ENCODE measurements at regions not wholly inside any gene's neighbourhood (a gene's known extent, or its start where the extent isn't known, plus 50 kb on each side); places are given as distances from the start of the nearest gene placed in this dataset.
"Not testable (repeated sequence)": the region's sequence is repeated elsewhere in the genome, so short reads cannot be mapped to it uniquely, and the experiment has no call there.

- no peak for DNase-seq
Observed at GRCh38 chr14:34171431-34172172, 220.7 kb upstream of the EGLN3 start.

GRCh38 chr14:34170882-34171281 is 220.0 kb upstream of the EGLN3 start:
- DNase-seq: no peak

- no peak for DNase-seq
Observed at GRCh38 chr14:34169561-34169960, 218.7 kb upstream of the EGLN3 start.

GRCh38 chr14:34168656-34169055 is 217.8 kb upstream of the EGLN3 start:
- no peak for DNase-seq

- DNase-seq: no peak
Observed at GRCh38 chr14:34165847-34166350, 215.0 kb upstream of the EGLN3 start.

GRCh38 chr14:34164162-34164864 is 213.4 kb upstream of the EGLN3 start:
- DNase-seq: no peak

GRCh38 chr14:34161351-34162082 is 210.6 kb upstream of the EGLN3 start:
- DNase-seq: no peak

GRCh38 chr14:34160619-34161018 is 209.7 kb upstream of the EGLN3 start:
- no peak for DNase-seq

GRCh38 chr14:34157651-34158050 is 206.8 kb upstream of the EGLN3 start:
- no peak for DNase-seq

GRCh38 chr14:34147461-34147860 is 196.6 kb upstream of the EGLN3 start:
- DNase-seq: no peak

- not testable (repeated sequence) for DNase-seq
Observed at GRCh38 chr14:34140127-34140526, 189.3 kb upstream of the EGLN3 start.

- DNase-seq: not testable (repeated sequence)
Observed at GRCh38 chr14:34139160-34140121, 188.6 kb upstream of the EGLN3 start.

- no peak for DNase-seq
Observed at GRCh38 chr14:34138175-34138574, 187.3 kb upstream of the EGLN3 start.

- no peak for DNase-seq
Observed at GRCh38 chr14:34137001-34137745, 186.3 kb upstream of the EGLN3 start.

GRCh38 chr14:34135492-34135891 is 184.6 kb upstream of the EGLN3 start:
- DNase-seq: no peak

- DNase-seq: no peak
Observed at GRCh38 chr14:34134484-34134883, 183.6 kb upstream of the EGLN3 start.

- no peak for DNase-seq
Observed at GRCh38 chr14:34129927-34130552, 179.2 kb upstream of the EGLN3 start.

- DNase-seq: no peak
Observed at GRCh38 chr14:34128665-34129064, 177.8 kb upstream of the EGLN3 start.

- no peak for DNase-seq
Observed at GRCh38 chr14:34126586-34126985, 175.7 kb upstream of the EGLN3 start.

- DNase-seq: no peak
Observed at GRCh38 chr14:34124585-34124984, 173.7 kb upstream of the EGLN3 start.

- no peak for DNase-seq
Observed at GRCh38 chr14:34122650-34123049, 171.8 kb upstream of the EGLN3 start.

Measured in T1000 (cell line).